GM12878 (cell line): ENCODE measurements at regions not wholly inside any gene's neighbourhood (a gene's known extent, or its start where the extent isn't known, plus 50 kb on each side); places are given as distances from the start of the nearest gene placed in this dataset.

ENCODE experiments used
- ATAC-seq: fragments of 200-7000 bp; cut with Tn5 transposase; 3 replicates; pipeline ENCODE4 v1.9.1; 2020; ENCODE audit warnings: mild to moderate bottlenecking, moderate library complexity
- BruUV-seq: library from RNA; stranded (reverse); fragments of 400-500 nt; replicated peaks from 2 replicates; lab custom pipeline; 2021; lab: Mats Ljungman, UMichigan
- CTCF ChIA-PET: fragments of 300-600 bp; sonication (Branson Sonifier 250); formaldehyde crosslinking; extraction: SDS; loops from one replicate; lab custom pipeline; 2021; ENCODE audit warnings: inconsistent platforms; lab: Yijun Ruan, JAX
- POLR2A ChIA-PET: fragments of 350-600 bp; formaldehyde crosslinking; extraction: SDS; loops from one replicate; lab custom pipeline; 2021; ENCODE audit warnings: inconsistent platforms; lab: Charles Lee
- RAD21 ChIA-PET: fragments of 300-600 bp; sonication (Branson Sonifier 250); formaldehyde crosslinking; loops from one replicate; lab custom pipeline; 2023; ENCODE audit warnings: antibody characterized with exemption; ENCODE audit not compliant: unreplicated experiment; lab: Charles Lee
- SMC1A ChIA-PET: fragments of 300-600 bp; sonication (Branson Sonifier 250); formaldehyde crosslinking; loops from one replicate; lab custom pipeline; 2023; ENCODE audit not compliant: unreplicated experiment, uncharacterized antibody; lab: Charles Lee
- DNase-seq: peaks from one replicate; pipeline ENCODE4 v3.0.0-alpha.2; 2011; ENCODE audit warnings: low read depth, low spot score
- FAIRE-seq: peaks from 3 replicates; lab custom pipeline; 2011; peaks lifted over from hg19 to GRCh38; lab: Jason Lieb, UNC
- H2AFZ ChIP-seq: 2 replicates; pipeline ENCODE4 v1.6.0; 2011; ENCODE audit warnings: low read depth, low read length, control low read depth; ENCODE audit not compliant: control insufficient read depth
- H3K27ac ChIP-seq: 2 replicates; pipeline ENCODE4 v1.5.1; 2011; ENCODE audit warnings: control low read depth; ENCODE audit not compliant: control insufficient read depth, insufficient read depth
- H3K27me3 ChIP-seq, 2 experiments: replicated peaks in 1 of 2; 2 replicates each; pipeline versions ENCODE4 v1.6.0 to v1.6.1; 2011; ENCODE audit warnings: low read length in 1 of 2; ENCODE audit not compliant: control insufficient read depth in 2 of 2, insufficient read depth in 2 of 2
- H3K36me3 ChIP-seq, 2 experiments: 2 replicates each; pipeline ENCODE4 v1.5.1; 2011; ENCODE audit warnings: low read length in 1 of 2; ENCODE audit not compliant: control insufficient read depth in 2 of 2, insufficient read depth in 2 of 2
- H3K4me1 ChIP-seq: 2 replicates; pipeline ENCODE4 v1.6.1; 2011; ENCODE audit warnings: mild to moderate bottlenecking, low read length, moderate library complexity, mixed read lengths; ENCODE audit not compliant: control insufficient read depth, insufficient read depth
- H3K4me2 ChIP-seq: 2 replicates; pipeline ENCODE4 v1.6.0; 2011; ENCODE audit warnings: control low read depth; ENCODE audit not compliant: control insufficient read depth, insufficient read depth
- H3K4me3 ChIP-seq: fragments of 200-600 bp; sonication (generic); 2 replicates; pipeline ENCODE4 v1.5.1; 2016
- H3K79me2 ChIP-seq: 2 replicates; pipeline ENCODE4 v1.6.0; 2011; ENCODE audit warnings: low read length; ENCODE audit not compliant: control insufficient read depth, insufficient read depth
- H3K9ac ChIP-seq: 2 replicates; pipeline ENCODE4 v1.8.0; 2011; ENCODE audit warnings: low read length, control low read depth, mixed read lengths; ENCODE audit not compliant: control insufficient read depth, insufficient read depth
- H3K9me3 ChIP-seq: replicated peaks from 3 replicates; pipeline ENCODE4 v1.5.1; 2011; ENCODE audit warnings: mild to moderate bottlenecking, low read length; ENCODE audit not compliant: control insufficient read depth, insufficient read depth
- H4K20me1 ChIP-seq: 2 replicates; pipeline ENCODE4 v1.6.0; 2011; ENCODE audit not compliant: control insufficient read depth, insufficient read depth
- BRCA1 ChIP-seq: IDR thresholded peaks from 2 replicates; pipeline ENCODE4 v1.6.1; 2011; ENCODE audit warnings: low read depth, low read length, improper control_type of control experiment
- CREB1 ChIP-seq: IDR thresholded peaks from 2 replicates; pipeline ENCODE4 v1.6.1; 2012; ENCODE audit warnings: low read depth, mild to moderate bottlenecking, inconsistent platforms
- EGR1 ChIP-seq, 2 experiments: IDR thresholded peaks; 1 replicate in 1 of 2; 2 replicates in 1 of 2; pipeline ENCODE4 v1.6.1; 2011 to 2012; ENCODE audit warnings: low read depth in 2 of 2, low read length in 2 of 2, borderline replicate concordance in 1 of 2, mild to moderate bottlenecking in 1 of 2, moderate library complexity in 1 of 2
- KDM1A ChIP-seq: fragments of 200-600 bp; sonication (generic); IDR thresholded peaks from 2 replicates; pipeline ENCODE4 v1.6.1; 2016; ENCODE audit warnings: borderline replicate concordance
- MEF2A ChIP-seq: IDR thresholded peaks from 2 replicates; pipeline ENCODE4 v1.6.1; 2011; ENCODE audit warnings: low read depth, mild to moderate bottlenecking, low read length, moderate library complexity; ENCODE audit not compliant: insufficient read depth
- MTA2 ChIP-seq: fragments of 450-650 bp; IDR thresholded peaks from 2 replicates; pipeline ENCODE4 v1.6.1; 2016; ENCODE audit warnings: low read depth, mild to moderate bottlenecking, moderate library complexity
- MTA3 ChIP-seq: IDR thresholded peaks from 2 replicates; pipeline ENCODE4 v1.6.1; 2012; ENCODE audit warnings: low read length, inconsistent platforms, borderline replicate concordance
- MYB ChIP-seq: fragments of 150-350 bp; IDR thresholded peaks from 2 replicates; pipeline ENCODE4 v1.6.1; 2014; ENCODE audit warnings: mild to moderate bottlenecking, low read depth, low read length, borderline replicate concordance
- SP1 ChIP-seq: IDR thresholded peaks from one replicate; pipeline ENCODE4 v1.6.1; 2011; ENCODE audit warnings: low read depth, low read length
- SUPT20H ChIP-seq: IDR thresholded peaks from 2 replicates; pipeline ENCODE4 v1.6.1; 2011; ENCODE audit warnings: low read depth, mild to moderate bottlenecking, low read length, moderate library complexity, borderline replicate concordance; ENCODE audit not compliant: control insufficient read depth
- ZNF622 ChIP-seq: fragments of 450-650 bp; IDR thresholded peaks from 2 replicates; pipeline ENCODE4 v1.6.1; 2017; ENCODE audit warnings: mild to moderate bottlenecking, inconsistent platforms
- WGBS: methylation state at CpG from one replicate; pipeline ENCODE4 v1.1.6; 2016; ENCODE audit warnings: low lambda C conversion rate; ENCODE audit not compliant: insufficient replicate concordance, insufficient coverage; ENCODE audit errors: missing lambda C conversion rate; 5-methylcytosine and 5-hydroxymethylcytosine counted together
- in situ Hi-C: fragments of 300-500 bp; cut with MboI; formaldehyde crosslinking; loops from 9 replicates; pipeline ENCODE4 v1.14.3; 2018; ENCODE audit warnings: mixed read lengths
- intact Hi-C: fragments of 100-400 bp; cut with micrococcal nuclease; formaldehyde crosslinking; loops from one replicate; pipeline ENCODE4 v1.14.2; 2022; ENCODE audit not compliant: unreplicated experiment
- TF ChIP-seq, protein P1 (sequence below): IDR thresholded peaks from 2 replicates; pipeline ENCODE4 v1.6.1; 2012; ENCODE audit warnings: low read depth, low read length, improper control_type of control experiment
- TF ChIP-seq, protein P2 (sequence below): IDR thresholded peaks from 2 replicates; pipeline ENCODE4 v1.6.1; 2012; ENCODE audit warnings: low read depth, low read length, improper control_type of control experiment

DNA sequence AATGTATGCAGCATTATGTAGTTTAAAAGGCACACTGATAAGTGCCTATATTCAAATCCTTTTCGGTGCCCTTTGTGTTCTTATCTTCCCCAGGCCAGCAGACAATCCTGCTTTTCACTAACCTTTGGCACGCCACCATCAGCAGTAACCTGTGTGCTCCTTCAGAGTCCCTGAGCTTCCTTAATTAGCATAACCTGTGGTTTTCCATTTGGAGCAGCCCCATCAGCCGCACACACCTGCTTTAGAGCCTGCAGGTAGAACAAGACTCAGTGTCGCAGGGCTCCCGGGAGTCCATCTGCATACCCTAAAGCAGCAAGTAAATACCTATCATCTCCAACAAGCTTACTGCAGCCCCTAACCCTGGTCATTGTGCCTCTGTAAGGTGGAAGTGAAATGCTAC is 755.1 kb downstream of the ROBO2 start:
- H3K27ac ChIP-seq: no peak overlapping the region
- intact Hi-C loops (no loop called here), in situ Hi-C loops (no loop called here)
- no peaks in the 10 kb centered on the region for H4K20me1 ChIP-seq
- no peaks in the 10 kb centered on the region for H3K79me2 ChIP-seq
- TF ChIP-seq EGR1 (IDR thresholded peaks at IDR 0.05; ENCODE audit: borderline replicate concordance in 1 of 2, low read depth in 2 of 2, low read length in 2 of 2) (no peak), BRCA1 (no peak), MTA2 (no peak), ZNF622 (no peak), MYB (no peak), SP1 (no peak), MEF2A (no peak), MTA3 (no peak), KDM1A (no peak), SUPT20H (no peak), CREB1 (no peak)
- TF ChIP-seq, protein P1, sequence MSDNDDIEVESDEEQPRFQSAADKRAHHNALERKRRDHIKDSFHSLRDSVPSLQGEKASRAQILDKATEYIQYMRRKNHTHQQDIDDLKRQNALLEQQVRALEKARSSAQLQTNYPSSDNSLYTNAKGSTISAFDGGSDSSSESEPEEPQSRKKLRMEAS: no peak
- TF ChIP-seq, protein P2, sequence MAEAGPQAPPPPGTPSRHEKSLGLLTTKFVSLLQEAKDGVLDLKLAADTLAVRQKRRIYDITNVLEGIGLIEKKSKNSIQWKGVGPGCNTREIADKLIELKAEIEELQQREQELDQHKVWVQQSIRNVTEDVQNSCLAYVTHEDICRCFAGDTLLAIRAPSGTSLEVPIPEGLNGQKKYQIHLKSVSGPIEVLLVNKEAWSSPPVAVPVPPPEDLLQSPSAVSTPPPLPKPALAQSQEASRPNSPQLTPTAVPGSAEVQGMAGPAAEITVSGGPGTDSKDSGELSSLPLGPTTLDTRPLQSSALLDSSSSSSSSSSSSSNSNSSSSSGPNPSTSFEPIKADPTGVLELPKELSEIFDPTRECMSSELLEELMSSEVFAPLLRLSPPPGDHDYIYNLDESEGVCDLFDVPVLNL: no peak
- H3K4me1 ChIP-seq: no peaks in the 10 kb centered on the region
- no peaks in the 10 kb centered on the region for H3K9me3 ChIP-seq
- H3K4me3 ChIP-seq: no peak overlapping the region
- H3K9ac ChIP-seq: no peak overlapping the region
- ChIA-PET RAD21 (no interaction called here), CTCF (no interaction called here), SMC1A (no interaction called here), POLR2A (no interaction called here)
- no peak overlapping the region for H3K4me2 ChIP-seq
- no peaks in the 10 kb centered on the region for H3K27me3 ChIP-seq
- no peak for DNase-seq
- BruUV-seq: no TSS peak
- WGBS: 60% methylated on average over 5 of the region's 5 CpGs
- H2AFZ ChIP-seq: no peak overlapping the region
- no peak for ATAC-seq
- no peak for FAIRE-seq
- no peaks in the 10 kb centered on the region for H3K36me3 ChIP-seq
